Colonic mucosa (tissue), 4 donors: ENCODE measurements at regions not wholly inside any gene's neighbourhood (a gene's known extent, or its start where the extent isn't known, plus 50 kb on each side); places are given as distances from the start of the nearest gene placed in this dataset.

Source experiments
- DNase-seq: peaks from one replicate; pipeline ENCODE4 v3.0.0-alpha.2; 2020
- H3K27ac ChIP-seq: fragments of 200-600 bp; one replicate; pipeline ENCODE4 v1.8.0; 2021
- H3K27me3 ChIP-seq: fragments of 200-600 bp; one replicate; pipeline ENCODE4 v1.8.0; 2021
- H3K36me3 ChIP-seq: fragments of 200-600 bp; one replicate; pipeline ENCODE4 v1.8.0; 2021
- H3K4me1 ChIP-seq: fragments of 200-600 bp; one replicate; pipeline ENCODE4 v1.8.0; 2021; ENCODE audit warnings: mild to moderate bottlenecking
- H3K4me3 ChIP-seq: fragments of 200-600 bp; one replicate; pipeline ENCODE4 v1.8.0; 2021
- H3K9ac ChIP-seq, 2 donors: one replicate each; pipeline ENCODE4 v1.7.0; 2013; ENCODE audit warnings: control low read depth in 2 of 2, low read depth in 2 of 2, low read length in 2 of 2
- H3K9me3 ChIP-seq: fragments of 200-600 bp; one replicate; pipeline ENCODE4 v1.8.0; 2021
- CTCF ChIP-seq: fragments of 200-600 bp; IDR thresholded peaks from one replicate; pipeline ENCODE4 v1.8.0; 2022; ENCODE audit warnings: antibody characterized with exemption, mild to moderate bottlenecking
- intact Hi-C: fragments of 100-400 bp; cut with DNase I; formaldehyde crosslinking; loops from one replicate; pipeline ENCODE4 v1.14.1; 2022
- donor health status: healthy.
- donor health status: DM: no; HTN: no; CAD: no.
- donor health status: DM: no; HTN: no; CAD: no.

GRCh38 chr18:1252534-1252933 is 347.9 kb downstream of the ADCYAP1 start:
- no peak for TF ChIP-seq CTCF
- intact Hi-C loops: no loop called here

GRCh38 chr18:1252936-1253335 is 348.3 kb downstream of the ADCYAP1 start:
- Histone ChIP-seq H3K4me1 (no peaks in the 10 kb centered on the region), H3K36me3 (no peaks in the 10 kb centered on the region), H3K4me3 (no peak overlapping the region), H3K9me3 (no peaks in the 10 kb centered on the region), H3K27ac (no peak overlapping the region), H3K9ac (no peak overlapping the region), H3K27me3 (no peaks in the 10 kb centered on the region)
- TF ChIP-seq CTCF: no peak
- intact Hi-C loops: no loop called here
- DNase-seq: no peak

More at GRCh38 chr18:1252534-1252933, 347.9 kb downstream of the ADCYAP1 start:
- Histone ChIP-seq H3K4me3 (no peak overlapping the region), H3K9ac (no peak overlapping the region), H3K4me1 (no peaks in the 10 kb centered on the region), H3K27ac (no peak overlapping the region), H3K36me3 (no peaks in the 10 kb centered on the region), H3K27me3 (no peaks in the 10 kb centered on the region), H3K9me3 (no peaks in the 10 kb centered on the region)
- DNase-seq: no peak

GRCh38 chr18:1253827-1254226 is 349.2 kb downstream of the ADCYAP1 start:
- H3K9me3 ChIP-seq: no peaks in the 10 kb centered on the region
- no peak for TF ChIP-seq CTCF
- intact Hi-C loops: no loop called here
- no peak overlapping the region for H3K27ac ChIP-seq
- DNase-seq: no peak
- no peaks in the 10 kb centered on the region for H3K4me1 ChIP-seq
- H3K4me3 ChIP-seq: no peak overlapping the region
- H3K27me3 ChIP-seq: no peaks in the 10 kb centered on the region
- H3K36me3 ChIP-seq: no peaks in the 10 kb centered on the region
- no peak overlapping the region for H3K9ac ChIP-seq

GRCh38 chr18:1261054-1261453 is 356.4 kb downstream of the ADCYAP1 start:
- TF ChIP-seq CTCF: no peak
- no peak for DNase-seq
- Histone ChIP-seq H3K27ac (no peak overlapping the region), H3K27me3 (no peaks in the 10 kb centered on the region), H3K9me3 (no peaks in the 10 kb centered on the region), H3K36me3 (no peaks in the 10 kb centered on the region), H3K4me1 (no peaks in the 10 kb centered on the region), H3K9ac (no peak overlapping the region), H3K4me3 (no peak overlapping the region)
- intact Hi-C loops: no loop called here

- no peak for TF ChIP-seq CTCF
- H3K27ac ChIP-seq: no peak overlapping the region
Measured at GRCh38 chr18:1267021-1267420, 362.4 kb downstream of the ADCYAP1 start.

GRCh38 chr18:1270081-1270480 is 365.4 kb downstream of the ADCYAP1 start:
- DNase-seq: no peak
- Histone ChIP-seq H3K4me3 (no peak overlapping the region), H3K4me1 (no peaks in the 10 kb centered on the region), H3K9me3 (no peaks in the 10 kb centered on the region), H3K36me3 (no peaks in the 10 kb centered on the region), H3K27ac (no peak overlapping the region), H3K27me3 (no peaks in the 10 kb centered on the region), H3K9ac (no peak overlapping the region)
- no peak for TF ChIP-seq CTCF
- intact Hi-C loops: no loop called here

More at GRCh38 chr18:1267021-1267420, 362.4 kb downstream of the ADCYAP1 start:
- H3K4me3 ChIP-seq: no peak overlapping the region
- no peak overlapping the region for H3K9ac ChIP-seq
- no peaks in the 10 kb centered on the region for H3K9me3 ChIP-seq
- H3K27me3 ChIP-seq: no peaks in the 10 kb centered on the region
- intact Hi-C loops: no loop called here
- H3K36me3 ChIP-seq: no peaks in the 10 kb centered on the region
- no peaks in the 10 kb centered on the region for H3K4me1 ChIP-seq
- DNase-seq: no peak
